GM12878 (cell line): ENCODE measurements at regions not wholly inside any gene's neighbourhood (a gene's known extent, or its start where the extent isn't known, plus 50 kb on each side); places are given as distances from the start of the nearest gene placed in this dataset.

ENCODE experiments used
- GATAD2B ChIP-seq: fragments of 450-650 bp; conservative IDR thresholded peaks from 2 replicates; pipeline ENCODE4 v1.6.1; 2017; ENCODE audit warnings: low read depth, mild to moderate bottlenecking, moderate library complexity
- MEF2B ChIP-seq: fragments of 450-650 bp; IDR thresholded peaks from 2 replicates; pipeline ENCODE4 v1.6.1; 2018; ENCODE audit warnings: mild to moderate bottlenecking, moderate library complexity; ENCODE audit not compliant: partially characterized antibody, poor library complexity, severe bottlenecking
- NR2C2 ChIP-seq: IDR thresholded peaks from 2 replicates; pipeline ENCODE4 v1.6.1; 2011; ENCODE audit warnings: borderline replicate concordance, low read depth; ENCODE audit not compliant: control insufficient read depth, insufficient read length
- POU2F2 ChIP-seq: IDR thresholded peaks from 3 replicates; pipeline ENCODE4 v1.6.1; 2011; ENCODE audit warnings: low read depth, mild to moderate bottlenecking, low read length, borderline replicate concordance
- TAF1 ChIP-seq: IDR thresholded peaks from 2 replicates; pipeline ENCODE4 v1.6.1; 2011; ENCODE audit warnings: mild to moderate bottlenecking, low read depth, low read length, borderline replicate concordance
- ZNF622 ChIP-seq: fragments of 450-650 bp; IDR thresholded peaks from 2 replicates; pipeline ENCODE4 v1.6.1; 2017; ENCODE audit warnings: mild to moderate bottlenecking, inconsistent platforms
- TF ChIP-seq, protein P1 (sequence below): fragments of 150-350 bp; IDR thresholded peaks from 2 replicates; pipeline ENCODE4 v1.6.1; 2014; ENCODE audit warnings: mild to moderate bottlenecking, low read depth, low read length
- TF ChIP-seq, protein P2 (sequence below): fragments of 450-650 bp; IDR thresholded peaks from 2 replicates; pipeline ENCODE4 v1.6.1; 2016; ENCODE audit warnings: mild to moderate bottlenecking
- TF ChIP-seq, protein P3 (sequence below): fragments of 450-650 bp; IDR thresholded peaks from 2 replicates; pipeline ENCODE4 v1.6.1; 2016; ENCODE audit warnings: mild to moderate bottlenecking

DNA sequence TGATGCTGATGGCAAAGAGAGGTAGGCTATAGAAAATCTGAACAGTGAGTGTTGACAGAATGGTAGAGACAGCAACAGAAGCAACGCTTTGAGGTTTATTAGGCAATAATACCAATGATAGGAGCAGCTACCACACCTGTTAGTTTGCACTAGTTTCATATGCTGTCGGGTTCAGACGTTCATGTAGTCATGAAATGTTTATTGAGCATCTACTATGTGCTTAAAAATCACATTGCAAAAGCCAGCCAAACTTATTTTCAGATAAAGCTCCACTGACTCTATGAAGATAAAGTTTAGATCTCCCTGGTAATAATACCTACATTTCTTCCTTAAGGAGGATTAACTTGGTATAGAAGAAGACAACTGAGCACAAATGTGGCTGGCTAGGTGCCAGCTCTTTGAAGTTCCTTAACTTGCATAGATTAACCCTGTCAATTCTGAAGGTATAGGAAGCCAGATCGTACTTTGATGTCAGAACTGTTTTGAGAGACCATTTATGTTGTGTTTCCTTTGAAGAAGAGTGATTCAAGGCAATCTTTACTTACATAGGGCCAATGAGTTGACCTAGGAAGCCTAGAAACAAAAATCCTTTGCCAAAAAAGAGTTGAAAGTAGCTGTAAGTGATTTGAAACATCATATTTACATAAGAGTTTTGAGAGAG lies 71.5 kb downstream of the DISP1 start (continued):
- TF ChIP-seq, protein P1, sequence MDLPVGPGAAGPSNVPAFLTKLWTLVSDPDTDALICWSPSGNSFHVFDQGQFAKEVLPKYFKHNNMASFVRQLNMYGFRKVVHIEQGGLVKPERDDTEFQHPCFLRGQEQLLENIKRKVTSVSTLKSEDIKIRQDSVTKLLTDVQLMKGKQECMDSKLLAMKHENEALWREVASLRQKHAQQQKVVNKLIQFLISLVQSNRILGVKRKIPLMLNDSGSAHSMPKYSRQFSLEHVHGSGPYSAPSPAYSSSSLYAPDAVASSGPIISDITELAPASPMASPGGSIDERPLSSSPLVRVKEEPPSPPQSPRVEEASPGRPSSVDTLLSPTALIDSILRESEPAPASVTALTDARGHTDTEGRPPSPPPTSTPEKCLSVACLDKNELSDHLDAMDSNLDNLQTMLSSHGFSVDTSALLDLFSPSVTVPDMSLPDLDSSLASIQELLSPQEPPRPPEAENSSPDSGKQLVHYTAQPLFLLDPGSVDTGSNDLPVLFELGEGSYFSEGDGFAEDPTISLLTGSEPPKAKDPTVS: no peak
- TF ChIP-seq GATAD2B: no peak
- TF ChIP-seq, protein P2, sequence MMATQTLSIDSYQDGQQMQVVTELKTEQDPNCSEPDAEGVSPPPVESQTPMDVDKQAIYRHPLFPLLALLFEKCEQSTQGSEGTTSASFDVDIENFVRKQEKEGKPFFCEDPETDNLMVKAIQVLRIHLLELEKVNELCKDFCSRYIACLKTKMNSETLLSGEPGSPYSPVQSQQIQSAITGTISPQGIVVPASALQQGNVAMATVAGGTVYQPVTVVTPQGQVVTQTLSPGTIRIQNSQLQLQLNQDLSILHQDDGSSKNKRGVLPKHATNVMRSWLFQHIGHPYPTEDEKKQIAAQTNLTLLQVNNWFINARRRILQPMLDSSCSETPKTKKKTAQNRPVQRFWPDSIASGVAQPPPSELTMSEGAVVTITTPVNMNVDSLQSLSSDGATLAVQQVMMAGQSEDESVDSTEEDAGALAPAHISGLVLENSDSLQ: no peak
- TF ChIP-seq, protein P3, sequence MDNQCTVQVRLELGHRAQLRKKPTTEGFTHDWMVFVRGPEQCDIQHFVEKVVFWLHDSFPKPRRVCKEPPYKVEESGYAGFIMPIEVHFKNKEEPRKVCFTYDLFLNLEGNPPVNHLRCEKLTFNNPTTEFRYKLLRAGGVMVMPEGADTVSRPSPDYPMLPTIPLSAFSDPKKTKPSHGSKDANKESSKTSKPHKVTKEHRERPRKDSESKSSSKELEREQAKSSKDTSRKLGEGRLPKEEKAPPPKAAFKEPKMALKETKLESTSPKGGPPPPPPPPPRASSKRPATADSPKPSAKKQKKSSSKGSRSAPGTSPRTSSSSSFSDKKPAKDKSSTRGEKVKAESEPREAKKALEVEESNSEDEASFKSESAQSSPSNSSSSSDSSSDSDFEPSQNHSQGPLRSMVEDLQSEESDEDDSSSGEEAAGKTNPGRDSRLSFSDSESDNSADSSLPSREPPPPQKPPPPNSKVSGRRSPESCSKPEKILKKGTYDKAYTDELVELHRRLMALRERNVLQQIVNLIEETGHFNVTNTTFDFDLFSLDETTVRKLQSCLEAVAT: no peak
- TF ChIP-seq MEF2B: no peak
- no peak for TF ChIP-seq NR2C2
- no peak for TF ChIP-seq POU2F2
- no peak for TF ChIP-seq TAF1
- no peak for TF ChIP-seq ZNF622
- TF ChIP-seq, all 136 proteins: peak for 0
